Activated B cell treated with CpG ODN at 0.5 μM for 24 hours (primary cell): ENCODE measurements at regions not wholly inside any gene's neighbourhood (a gene's known extent, or its start where the extent isn't known, plus 50 kb on each side); places are given as distances from the start of the nearest gene placed in this dataset.

ENCODE experiments used
- ATAC-seq: fragments of 200-7000 bp; cut with Tn5 transposase; one replicate; pipeline ENCODE4 v1.10.0; 2021; ENCODE audit warnings: low read depth, mild to moderate bottlenecking, moderate library complexity
- CTCF ChIA-PET: fragments of 350-600 bp; sonication (Branson Sonifier 250); formaldehyde crosslinking; loops from one replicate; lab custom pipeline; 2021; ENCODE audit warnings: antibody characterized with exemption; lab: Charles Lee
- POLR2A ChIA-PET: fragments of 350-600 bp; sonication (Branson Sonifier 250); formaldehyde crosslinking; loops from one replicate; lab custom pipeline; 2021; ENCODE audit warnings: antibody characterized with exemption; lab: Charles Lee
- DNase-seq: peaks from one replicate; pipeline ENCODE4 v3.0.0; 2022
- H3K27ac Mint-ChIP-seq: one replicate; pipeline ENCODE4 v1.8.0; 2020; ENCODE audit warnings: mixed read lengths
- H3K27me3 Mint-ChIP-seq: one replicate; pipeline ENCODE4 v1.8.0; 2021; ENCODE audit warnings: mixed read lengths
- H3K36me3 Mint-ChIP-seq: one replicate; pipeline ENCODE4 v1.8.0; 2021; ENCODE audit warnings: low read depth, mixed read lengths
- H3K4me1 Mint-ChIP-seq: one replicate; pipeline ENCODE4 v1.8.0; 2021; ENCODE audit warnings: mixed read lengths
- H3K4me3 Mint-ChIP-seq: one replicate; pipeline ENCODE4 v1.8.0; 2020; ENCODE audit warnings: mild to moderate bottlenecking, mixed read lengths
- H3K9me3 Mint-ChIP-seq: one replicate; pipeline ENCODE4 v1.8.0; 2020; ENCODE audit warnings: mixed read lengths
- intact Hi-C: fragments of 100-400 bp; cut with micrococcal nuclease; formaldehyde crosslinking; loops from one replicate; pipeline ENCODE4 v1.15.1; 2024
- TF ChIP-seq, protein P1 (sequence below): fragments of 200-600 bp; IDR thresholded peaks from one replicate; pipeline ENCODE4 v1.8.0; 2022; ENCODE audit warnings: antibody characterized with exemption, mild to moderate bottlenecking

DNA sequence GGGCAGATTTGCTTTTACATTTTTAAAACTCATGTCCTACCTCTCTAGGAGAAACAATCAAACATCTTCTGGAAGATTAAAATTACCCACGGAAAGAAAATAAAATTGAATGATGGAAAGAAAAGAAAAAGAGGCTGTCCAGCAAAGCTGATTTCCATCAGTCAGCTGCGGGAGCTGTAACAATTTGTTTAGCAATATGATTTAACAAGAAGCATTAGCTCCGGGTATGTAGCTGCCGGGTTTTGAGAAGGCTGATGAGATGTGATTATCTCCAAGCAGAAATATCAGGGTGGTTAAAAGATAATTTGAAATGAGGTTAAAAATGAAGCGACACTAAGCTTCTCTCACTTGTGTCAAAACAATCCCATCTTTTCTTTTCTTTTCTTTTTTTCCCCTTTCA, 608.9 kb upstream of the SALL1 start:
- no peak for ATAC-seq
- POLR2A ChIA-PET: no interaction called here
- intact Hi-C loops: no loop called here

DNA sequence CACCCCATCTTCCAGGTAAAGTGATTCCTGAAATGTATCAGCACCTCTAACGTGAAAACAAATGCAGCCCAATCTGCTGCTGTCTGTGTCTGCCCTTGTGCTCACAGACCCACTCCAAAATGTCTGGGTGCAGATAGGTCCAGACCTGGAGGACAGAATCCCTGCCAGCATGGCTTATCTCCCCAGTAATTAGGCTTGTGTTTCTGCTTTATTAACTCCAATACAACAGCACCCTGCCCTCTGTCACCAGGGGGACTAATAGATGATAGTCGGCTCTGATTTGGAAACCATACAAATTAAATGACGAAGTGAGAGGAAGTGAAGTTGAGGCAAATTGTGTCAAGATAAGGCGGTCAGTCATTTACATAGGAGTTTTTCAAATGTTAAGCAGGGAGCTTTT, 608.3 kb upstream of the SALL1 start:
- no peak overlapping the region for H3K4me3 Mint-ChIP-seq
- H3K27ac Mint-ChIP-seq: no peak overlapping the region
- DNase-seq (no peak), ATAC-seq (no peak)
- no peaks in the 10 kb centered on the region for H3K9me3 Mint-ChIP-seq
- TF ChIP-seq, protein P1, sequence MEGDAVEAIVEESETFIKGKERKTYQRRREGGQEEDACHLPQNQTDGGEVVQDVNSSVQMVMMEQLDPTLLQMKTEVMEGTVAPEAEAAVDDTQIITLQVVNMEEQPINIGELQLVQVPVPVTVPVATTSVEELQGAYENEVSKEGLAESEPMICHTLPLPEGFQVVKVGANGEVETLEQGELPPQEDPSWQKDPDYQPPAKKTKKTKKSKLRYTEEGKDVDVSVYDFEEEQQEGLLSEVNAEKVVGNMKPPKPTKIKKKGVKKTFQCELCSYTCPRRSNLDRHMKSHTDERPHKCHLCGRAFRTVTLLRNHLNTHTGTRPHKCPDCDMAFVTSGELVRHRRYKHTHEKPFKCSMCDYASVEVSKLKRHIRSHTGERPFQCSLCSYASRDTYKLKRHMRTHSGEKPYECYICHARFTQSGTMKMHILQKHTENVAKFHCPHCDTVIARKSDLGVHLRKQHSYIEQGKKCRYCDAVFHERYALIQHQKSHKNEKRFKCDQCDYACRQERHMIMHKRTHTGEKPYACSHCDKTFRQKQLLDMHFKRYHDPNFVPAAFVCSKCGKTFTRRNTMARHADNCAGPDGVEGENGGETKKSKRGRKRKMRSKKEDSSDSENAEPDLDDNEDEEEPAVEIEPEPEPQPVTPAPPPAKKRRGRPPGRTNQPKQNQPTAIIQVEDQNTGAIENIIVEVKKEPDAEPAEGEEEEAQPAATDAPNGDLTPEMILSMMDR: no peak
- POLR2A ChIA-PET: no interaction called here
- no peaks in the 10 kb centered on the region for H3K36me3 Mint-ChIP-seq
- peaks cover 11% of the 10 kb centered on the region for H3K27me3 Mint-ChIP-seq
- CTCF ChIA-PET: no interaction called here
- H3K4me1 Mint-ChIP-seq: no peaks in the 10 kb centered on the region
- intact Hi-C loops: no loop called here

More for the DNA sequence above, 608.9 kb upstream of the SALL1 start:
- TF ChIP-seq, protein P1: no peak
- Mint-ChIP-seq H3K27me3 (peaks cover 11% of the 10 kb centered on the region), H3K9me3 (no peaks in the 10 kb centered on the region), H3K4me3 (no peak overlapping the region), H3K4me1 (no peaks in the 10 kb centered on the region), H3K27ac (no peak overlapping the region), H3K36me3 (no peaks in the 10 kb centered on the region)
- DNase-seq: no peak
- CTCF ChIA-PET: no interaction called here

DNA sequence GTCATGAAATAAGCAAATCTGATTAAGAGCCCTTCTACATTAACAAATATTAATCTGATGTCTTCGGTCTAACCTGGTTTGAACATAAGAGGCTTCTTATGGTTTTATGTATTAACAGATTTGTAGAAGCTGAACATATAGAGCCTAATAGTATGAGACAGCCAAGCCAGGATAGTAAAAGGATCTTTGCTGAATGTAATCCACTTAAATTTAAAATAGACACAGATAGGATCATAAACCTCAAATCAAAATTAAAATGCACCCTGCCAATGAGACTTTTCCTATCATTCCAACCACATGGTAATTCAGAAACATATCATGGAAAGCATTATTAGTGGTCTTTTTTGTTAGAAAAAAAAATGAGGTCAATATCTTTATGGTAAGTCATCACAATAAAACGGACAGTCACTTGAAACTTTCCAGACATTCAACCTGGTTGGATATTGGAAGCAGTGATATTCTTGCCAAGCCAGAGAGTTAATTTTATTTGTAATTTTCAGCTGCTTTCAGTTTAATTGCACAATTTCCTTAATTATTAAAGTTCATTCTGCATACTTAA, 606.9 kb upstream of the SALL1 start:
- H3K36me3 Mint-ChIP-seq: no peaks in the 10 kb centered on the region
- peaks cover 8% of the 10 kb centered on the region for H3K27me3 Mint-ChIP-seq
- ATAC-seq (no peak), DNase-seq (no peak)
- POLR2A ChIA-PET: no interaction called here
- H3K4me3 Mint-ChIP-seq: no peak overlapping the region
- TF ChIP-seq, protein P1: no peak
- no peak overlapping the region for H3K27ac Mint-ChIP-seq
- no peaks in the 10 kb centered on the region for H3K9me3 Mint-ChIP-seq
- H3K4me1 Mint-ChIP-seq: no peaks in the 10 kb centered on the region
- CTCF ChIA-PET: no interaction called here
- intact Hi-C loops: no loop called here

GRCh38 chr16:51757505-51757904, 606.4 kb upstream of the SALL1 start:
- peaks cover 6% of the 10 kb centered on the region for H3K27me3 Mint-ChIP-seq
- CTCF ChIA-PET: no interaction called here
- TF ChIP-seq, protein P1: no peak
- no peaks in the 10 kb centered on the region for H3K4me1 Mint-ChIP-seq
- H3K9me3 Mint-ChIP-seq: no peaks in the 10 kb centered on the region
- H3K36me3 Mint-ChIP-seq: no peaks in the 10 kb centered on the region
- H3K4me3 Mint-ChIP-seq: no peak overlapping the region
- POLR2A ChIA-PET: no interaction called here
- H3K27ac Mint-ChIP-seq: no peak overlapping the region
- ATAC-seq (no peak), DNase-seq (no peak)
- intact Hi-C loops: no loop called here

DNA sequence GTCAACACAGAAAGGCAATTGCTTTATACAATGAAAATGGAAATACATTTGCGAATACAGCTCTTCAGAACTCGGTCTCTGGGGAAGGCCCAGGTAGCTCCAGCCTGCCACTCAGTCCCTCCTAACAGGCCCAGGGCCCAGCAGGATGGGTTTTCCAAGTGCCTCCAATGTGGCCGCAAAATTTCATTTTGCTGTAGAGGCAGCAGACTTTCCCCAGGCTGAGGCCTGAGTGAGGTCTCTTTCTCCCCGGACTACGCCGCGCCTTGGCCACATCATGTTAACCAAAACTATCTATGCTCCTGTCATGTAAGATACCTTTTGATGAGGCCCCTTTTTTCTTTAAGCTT, 606.0 kb upstream of the SALL1 start:
- H3K9me3 Mint-ChIP-seq: no peaks in the 10 kb centered on the region
- H3K4me3 Mint-ChIP-seq: no peak overlapping the region
- H3K27me3 Mint-ChIP-seq: peaks cover 2% of the 10 kb centered on the region
- TF ChIP-seq, protein P1: no peak
- no peaks in the 10 kb centered on the region for H3K4me1 Mint-ChIP-seq
- H3K27ac Mint-ChIP-seq: no peak overlapping the region
- ChIA-PET POLR2A (no interaction called here), CTCF (no interaction called here)
- no peak for DNase-seq
- no peak for ATAC-seq
- no peaks in the 10 kb centered on the region for H3K36me3 Mint-ChIP-seq
- intact Hi-C loops: no loop called here
